Right kidney (tissue), 1 donor: ENCODE measurements at regions not wholly inside any gene's neighbourhood (a gene's known extent, or its start where the extent isn't known, plus 50 kb on each side); places are given as distances from the start of the nearest gene placed in this dataset.
"Not testable (repeated sequence)": the region's sequence is repeated elsewhere in the genome, so short reads cannot be mapped to it uniquely, and the experiment has no call there.

Experiments
- DNase-seq: peaks from one replicate; pipeline ENCODE4 v3.0.0-alpha.2; 2016

DNA sequence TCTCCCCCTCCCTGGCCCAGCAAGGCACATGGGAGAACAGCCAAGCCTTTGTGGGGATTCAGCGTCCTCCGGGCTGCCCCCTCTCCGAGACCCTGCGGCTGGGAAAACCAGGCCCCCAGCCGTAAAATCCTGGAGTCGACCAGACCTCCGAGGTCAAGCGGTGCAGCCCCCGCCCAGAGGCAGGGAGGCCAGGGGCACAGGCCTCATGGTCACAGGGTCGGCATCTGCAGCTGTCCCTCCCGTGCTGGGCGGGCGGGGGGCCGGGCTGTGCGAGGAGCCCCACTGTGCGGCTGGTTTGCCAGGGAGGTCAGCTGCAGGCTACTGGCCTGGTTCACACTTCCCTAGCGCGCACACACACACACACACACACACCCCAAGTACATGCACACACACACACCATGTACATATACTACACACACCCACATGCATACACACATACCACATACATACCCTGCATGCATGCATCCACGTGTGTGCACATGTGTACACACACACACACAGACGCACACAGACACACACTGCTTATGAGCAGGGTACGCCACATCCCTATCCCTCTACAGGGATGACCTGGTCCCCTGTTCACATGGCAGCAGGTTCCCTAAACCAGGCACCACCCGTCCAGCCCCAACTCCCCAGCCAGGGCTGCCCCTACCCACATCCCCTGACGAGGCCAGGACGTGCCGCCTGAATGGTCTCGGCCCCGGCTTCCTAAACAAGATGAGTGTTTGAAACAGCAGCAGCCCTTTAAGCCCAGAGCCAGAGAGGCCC is 108.9 kb upstream of the CIBAR2 start:
- DNase-seq: peak; percentile 75

DNA sequence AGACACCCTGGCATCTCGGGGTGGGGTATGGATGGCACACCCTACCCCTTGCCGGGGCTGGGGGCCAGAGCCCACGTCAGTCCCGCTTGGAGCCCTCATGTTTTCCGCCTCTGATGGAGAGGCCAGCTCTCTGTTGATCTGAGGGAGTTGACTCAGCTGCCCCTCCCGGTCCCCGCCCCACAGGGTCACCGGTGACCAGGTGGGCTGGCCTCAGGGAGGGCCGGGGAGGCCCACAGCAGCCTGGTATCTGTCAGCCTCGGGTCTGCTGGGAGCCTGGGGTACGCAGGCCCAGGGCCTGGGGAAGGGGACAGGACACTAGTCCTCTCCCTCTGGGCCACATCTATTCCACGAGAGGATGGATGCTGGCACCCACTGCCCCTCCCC is 109.5 kb upstream of the CIBAR2 start:
- DNase-seq: peak; percentile 71

DNA sequence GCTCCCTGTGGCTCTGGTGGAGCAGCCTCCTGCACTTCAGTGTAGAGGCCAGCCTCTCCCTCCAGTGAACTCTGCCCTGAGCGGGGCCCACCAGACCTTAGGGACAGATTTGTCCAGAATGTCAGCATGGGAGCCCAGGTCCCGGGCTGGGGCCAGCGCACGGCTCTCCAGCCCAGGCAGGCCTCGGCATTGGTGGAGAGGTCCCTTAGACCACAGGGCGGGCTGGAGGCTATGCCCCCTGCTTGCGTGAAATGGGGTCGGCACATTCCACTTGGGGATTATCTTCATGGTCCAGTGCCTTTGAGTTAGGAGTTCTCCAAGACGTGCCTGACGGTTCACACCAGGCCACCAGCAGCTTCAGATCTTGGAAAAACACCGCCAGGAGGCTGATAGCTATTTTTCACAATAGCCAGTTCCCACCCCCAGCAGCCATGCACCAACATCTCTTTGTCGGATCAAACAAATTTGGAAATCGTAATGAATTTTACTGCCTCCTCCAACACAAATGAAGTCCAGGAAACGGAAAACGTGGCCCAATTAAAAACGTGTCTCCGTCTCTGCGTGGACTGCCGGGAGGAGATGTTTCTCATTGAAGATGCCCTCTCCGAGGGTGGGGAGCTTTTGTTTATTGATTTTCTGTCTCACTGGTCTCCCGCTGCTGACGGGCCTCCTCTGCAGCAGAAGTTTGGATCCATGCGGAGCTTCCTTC is 110.0 kb upstream of the CIBAR2 start:
- DNase-seq: peak; percentile 64

DNA sequence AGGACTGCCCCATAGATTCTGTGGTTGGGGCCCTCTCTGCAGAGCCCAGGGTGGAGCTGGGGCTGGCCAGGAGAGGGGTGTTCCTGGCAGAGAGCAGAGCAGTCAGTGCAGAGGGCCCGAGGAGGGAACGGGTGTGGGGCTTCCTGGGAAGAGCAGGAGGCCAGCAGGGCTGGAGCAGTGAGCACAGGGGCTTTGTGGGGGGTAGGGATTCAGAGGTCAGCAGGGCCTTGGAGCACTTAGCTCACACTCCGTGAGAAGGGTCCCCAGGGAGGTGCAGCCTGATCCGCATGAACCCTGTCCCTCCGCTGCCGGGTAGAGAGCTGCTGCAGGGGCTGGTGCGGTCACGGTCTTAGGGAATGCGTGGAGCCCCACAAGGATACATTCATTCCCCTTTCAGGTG is 113.0 kb upstream of the CIBAR2 start:
- DNase-seq: no peak

DNA sequence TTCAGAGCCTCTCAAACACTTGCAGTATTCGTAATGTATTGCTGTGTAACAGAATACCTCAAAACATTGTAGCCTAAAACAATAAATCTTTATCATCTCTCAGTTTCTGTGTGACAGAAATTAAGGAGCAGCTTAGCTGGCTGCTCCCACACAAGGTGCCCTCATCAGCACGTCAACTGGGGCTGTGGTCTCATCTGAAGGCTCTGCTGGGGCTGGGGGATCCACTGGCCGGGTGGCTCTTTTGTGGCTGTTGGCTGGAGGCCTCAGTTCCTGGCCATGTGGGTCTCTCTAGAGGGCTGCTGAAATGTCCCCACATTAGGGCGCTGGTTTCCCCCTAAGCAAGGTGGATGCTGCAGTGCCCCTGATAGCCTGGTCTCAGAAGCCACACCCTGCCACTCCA is 113.4 kb upstream of the CIBAR2 start:
- no peak for DNase-seq

DNA sequence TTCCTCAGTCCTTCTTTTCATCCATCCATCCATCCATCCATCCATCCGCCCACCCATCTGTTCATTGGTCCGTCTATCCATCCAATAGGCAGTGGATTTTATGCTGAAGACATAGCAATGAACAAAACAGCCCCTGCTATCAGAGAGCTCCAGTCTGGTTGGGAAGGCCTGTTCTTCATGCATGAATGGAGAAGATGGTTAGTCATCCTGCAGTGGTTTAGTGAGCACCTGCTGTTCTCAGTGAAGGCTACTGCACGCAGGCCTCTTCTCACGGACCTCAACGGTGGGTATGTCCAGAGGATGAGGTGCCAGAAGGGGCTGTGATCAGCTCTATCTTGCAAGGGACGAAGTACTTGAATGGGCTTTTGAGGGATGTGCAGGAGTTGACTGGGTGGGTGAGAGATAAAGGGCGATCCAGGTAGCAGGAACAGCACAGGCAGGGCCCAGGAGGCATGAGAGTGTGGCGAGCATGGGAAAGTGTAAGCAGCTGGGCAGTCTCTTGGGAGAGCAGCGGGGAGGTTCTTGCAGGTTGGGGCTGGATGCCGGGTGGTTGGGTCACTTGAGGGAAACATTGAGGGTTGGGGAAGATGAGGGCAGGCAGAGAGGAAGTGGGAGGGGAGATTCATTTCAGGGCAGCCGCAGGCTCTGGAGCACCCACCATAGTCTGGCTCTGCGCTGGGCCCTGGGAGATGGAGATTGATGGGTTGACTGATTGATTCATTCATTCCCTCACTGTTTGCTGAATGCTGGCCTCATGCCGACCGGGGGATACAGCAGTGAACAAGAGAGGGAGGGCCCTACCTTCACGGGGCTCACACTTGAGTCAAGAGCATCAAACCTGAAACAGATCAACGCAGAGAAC is 115.0 kb upstream of the CIBAR2 start:
- no peak for DNase-seq

DNA sequence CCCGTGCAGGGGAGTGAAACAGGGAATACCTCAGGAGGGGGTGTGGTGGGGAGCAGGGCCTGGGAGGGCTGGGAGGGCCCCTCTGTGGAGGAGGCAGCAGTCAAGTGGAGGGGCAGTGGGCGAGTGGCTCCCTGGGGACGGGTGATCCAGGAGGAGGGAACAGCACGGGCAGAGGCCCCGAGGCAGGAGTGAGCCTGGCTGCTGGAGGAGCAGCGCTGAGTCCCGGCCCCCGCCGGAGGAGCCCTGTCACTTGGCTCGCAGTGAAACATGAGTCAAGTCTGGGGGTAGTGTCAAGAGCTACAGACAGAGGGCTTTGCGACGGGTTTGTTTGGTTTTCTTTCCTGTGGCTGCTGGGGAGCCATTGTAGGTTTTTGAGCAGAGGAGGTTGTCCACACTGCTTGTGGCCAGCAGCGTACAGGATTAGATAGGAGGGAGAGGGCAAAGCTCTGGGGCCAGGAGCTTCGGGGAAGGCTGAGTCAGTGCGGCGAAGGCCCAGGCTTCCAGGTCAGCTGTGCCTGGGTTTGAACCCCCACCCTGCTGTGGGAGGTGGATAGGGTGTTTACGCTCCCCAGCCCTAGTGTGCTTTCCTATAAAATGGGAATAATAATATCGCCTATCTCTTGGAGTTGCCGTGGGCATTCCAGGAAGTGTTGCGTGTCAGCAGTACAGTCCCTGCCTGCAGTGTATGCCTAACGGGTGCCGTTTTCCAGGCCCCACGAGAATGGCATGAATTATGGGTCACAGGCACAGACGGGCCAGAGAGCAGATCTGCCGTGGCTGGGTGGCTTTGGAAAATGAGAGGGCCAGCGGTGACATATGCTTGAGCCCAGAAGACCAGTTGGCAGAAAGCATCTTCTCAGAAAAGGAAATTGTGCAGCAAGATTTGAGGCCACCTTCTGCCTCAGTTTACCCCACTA is 115.9 kb upstream of the CIBAR2 start:
- DNase-seq: peak; percentile 46

DNA sequence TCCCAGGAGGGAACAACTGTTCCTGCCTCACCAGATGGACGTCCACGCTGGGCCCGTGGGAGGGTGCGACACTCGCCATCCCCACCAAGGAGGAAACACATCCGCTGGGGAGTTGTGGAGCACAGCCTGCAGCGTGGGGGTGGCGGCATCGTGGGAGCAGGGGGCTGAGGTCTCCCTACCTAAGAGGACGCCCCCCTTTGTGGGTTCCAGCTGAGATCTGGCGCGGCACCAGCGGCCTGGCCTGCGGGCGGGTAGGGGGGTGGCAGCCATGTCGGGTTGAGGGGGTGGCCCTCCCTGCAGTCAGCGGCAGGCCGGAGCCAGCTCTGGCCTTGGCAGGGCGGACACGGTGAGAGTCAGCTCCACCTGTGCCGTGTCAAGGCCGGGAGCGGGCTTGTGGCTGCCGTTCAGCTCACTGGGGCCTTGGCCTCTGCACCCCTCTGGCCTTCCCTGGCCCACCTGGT is 116.7 kb upstream of the CIBAR2 start:
- no peak for DNase-seq

DNA sequence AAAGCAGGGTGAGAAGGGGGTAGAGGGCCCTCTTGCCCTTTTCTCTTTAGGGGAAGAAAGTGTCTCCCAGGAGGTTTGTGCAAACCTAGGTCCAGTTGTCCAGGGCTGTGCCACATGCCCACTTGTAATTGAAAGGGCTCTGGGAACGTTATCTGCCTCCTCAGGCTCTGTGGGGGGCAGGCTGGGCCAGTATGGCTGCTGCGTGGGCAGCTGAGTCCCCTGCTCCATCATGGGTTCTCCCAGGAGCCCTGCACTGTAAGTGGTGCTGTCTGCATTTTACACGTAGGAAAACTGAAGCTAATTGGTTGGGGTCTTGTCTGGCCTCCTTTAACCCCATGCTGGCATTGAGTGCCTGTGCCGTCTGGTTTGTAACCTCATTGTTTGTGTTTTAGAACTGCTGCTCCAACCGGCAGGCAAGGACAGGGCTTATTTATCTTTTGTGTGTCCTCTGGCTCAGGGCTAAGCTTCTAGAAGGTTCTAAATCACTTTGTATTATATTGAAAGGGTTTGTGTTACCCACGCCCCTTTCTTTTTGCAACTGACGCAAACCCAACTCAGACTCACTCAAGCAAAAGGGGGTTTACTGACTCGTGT is 117.7 kb upstream of the CIBAR2 start:
- no peak for DNase-seq

DNA sequence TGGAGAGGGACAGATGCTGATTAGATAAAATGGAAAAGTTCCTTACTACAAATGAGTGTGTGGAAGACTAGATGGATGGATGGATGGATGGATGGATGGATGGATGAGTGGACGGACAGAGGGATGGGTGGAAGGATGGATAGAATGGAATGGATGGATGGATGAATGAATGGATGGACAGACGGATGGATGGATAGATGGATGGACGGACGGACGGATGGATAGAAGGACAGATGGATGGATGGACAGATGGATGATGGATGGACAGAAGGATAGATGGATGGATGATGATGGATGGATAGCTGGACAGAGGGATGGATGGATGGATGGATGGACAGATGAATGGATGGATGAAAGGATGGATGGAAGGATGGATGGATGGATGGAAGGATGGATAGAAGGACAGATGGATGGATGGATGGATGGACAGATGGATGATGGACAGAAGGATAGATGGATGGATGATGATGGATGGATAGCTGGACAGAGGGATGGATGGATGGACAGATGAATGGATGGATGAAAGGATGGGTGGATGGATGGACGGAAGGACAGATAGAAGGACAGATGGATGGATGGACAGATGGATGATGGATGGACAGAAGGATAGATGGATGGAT is 118.6 kb upstream of the CIBAR2 start:
- DNase-seq: not testable (repeated sequence)

DNA sequence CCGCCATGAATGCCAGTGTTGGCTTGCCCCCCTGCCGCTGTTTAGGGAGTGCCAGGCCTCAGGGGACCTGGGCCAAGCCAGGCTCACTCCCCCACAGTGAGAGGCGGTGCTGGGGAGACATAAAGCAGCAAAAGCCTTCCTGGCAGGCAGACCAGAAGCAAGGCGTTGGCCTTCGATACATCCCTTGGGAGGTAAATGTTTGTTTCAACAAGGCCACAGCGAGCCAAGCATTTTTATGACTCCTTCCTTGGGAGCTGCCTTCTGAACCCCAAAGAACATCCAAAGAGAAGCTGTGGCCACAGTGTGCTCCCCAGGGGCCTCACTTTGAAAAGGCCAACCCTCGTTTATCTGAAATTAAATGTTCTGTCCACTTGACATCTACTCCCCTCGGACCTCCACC is 119.7 kb upstream of the CIBAR2 start:
- DNase-seq: no peak

DNA sequence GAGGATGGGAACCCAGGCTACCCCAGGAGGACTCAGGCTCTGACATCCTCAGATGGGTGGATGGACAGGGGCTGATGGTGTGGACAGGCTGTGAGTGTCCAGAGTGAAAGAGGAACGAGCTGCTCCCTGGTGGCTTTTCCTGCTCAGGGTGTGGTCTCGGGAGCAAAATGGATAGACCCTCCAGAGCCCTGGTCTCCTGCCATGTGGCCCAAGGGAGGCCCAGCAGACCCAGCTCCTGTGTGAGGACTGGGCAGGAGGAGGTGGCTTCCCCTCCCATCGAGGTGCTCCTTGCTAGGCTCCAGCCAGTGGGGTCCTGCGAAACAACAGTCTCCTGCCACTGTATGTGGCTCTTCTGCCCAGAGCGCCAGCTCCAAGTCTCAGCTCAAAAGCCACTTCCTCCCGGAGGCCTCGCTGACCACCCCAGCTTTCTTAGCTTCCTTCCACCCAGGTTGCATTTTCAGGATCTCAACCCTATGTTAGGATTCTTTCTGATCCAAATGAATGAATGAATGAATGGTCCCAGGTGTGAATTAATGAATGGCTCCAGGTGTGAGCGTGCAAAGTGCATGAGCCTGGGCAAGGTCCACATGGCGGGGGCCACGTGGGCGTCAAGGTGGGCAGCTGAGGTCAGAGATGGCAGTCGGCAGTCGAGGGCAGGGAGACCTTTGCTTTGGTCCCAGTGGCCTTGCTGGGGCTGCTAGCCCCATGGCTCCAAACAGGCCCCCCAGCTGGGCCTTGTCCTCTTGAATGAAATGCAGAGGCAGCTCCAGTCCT is 120.3 kb upstream of the CIBAR2 start:
- no peak for DNase-seq

DNA sequence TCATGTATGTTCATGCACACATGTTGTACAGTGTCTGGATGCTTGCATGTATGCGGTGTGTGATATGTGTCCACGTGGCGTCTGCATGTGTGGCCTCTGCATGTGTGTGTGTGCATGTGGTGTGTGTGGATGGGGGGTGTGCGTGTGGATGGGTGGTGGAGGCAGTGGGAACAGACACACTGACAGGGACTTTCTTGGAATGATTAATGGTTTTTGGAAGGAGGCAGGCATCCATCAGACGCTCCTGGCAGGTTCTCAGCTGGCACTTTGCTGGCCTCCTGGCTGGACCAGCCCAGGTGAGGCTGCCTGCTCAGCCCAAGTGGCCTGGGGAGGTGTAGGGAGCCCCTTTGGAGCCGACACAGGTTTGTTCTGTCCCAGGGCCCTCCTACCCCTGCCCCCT is 121.2 kb upstream of the CIBAR2 start:
- no peak for DNase-seq

DNA sequence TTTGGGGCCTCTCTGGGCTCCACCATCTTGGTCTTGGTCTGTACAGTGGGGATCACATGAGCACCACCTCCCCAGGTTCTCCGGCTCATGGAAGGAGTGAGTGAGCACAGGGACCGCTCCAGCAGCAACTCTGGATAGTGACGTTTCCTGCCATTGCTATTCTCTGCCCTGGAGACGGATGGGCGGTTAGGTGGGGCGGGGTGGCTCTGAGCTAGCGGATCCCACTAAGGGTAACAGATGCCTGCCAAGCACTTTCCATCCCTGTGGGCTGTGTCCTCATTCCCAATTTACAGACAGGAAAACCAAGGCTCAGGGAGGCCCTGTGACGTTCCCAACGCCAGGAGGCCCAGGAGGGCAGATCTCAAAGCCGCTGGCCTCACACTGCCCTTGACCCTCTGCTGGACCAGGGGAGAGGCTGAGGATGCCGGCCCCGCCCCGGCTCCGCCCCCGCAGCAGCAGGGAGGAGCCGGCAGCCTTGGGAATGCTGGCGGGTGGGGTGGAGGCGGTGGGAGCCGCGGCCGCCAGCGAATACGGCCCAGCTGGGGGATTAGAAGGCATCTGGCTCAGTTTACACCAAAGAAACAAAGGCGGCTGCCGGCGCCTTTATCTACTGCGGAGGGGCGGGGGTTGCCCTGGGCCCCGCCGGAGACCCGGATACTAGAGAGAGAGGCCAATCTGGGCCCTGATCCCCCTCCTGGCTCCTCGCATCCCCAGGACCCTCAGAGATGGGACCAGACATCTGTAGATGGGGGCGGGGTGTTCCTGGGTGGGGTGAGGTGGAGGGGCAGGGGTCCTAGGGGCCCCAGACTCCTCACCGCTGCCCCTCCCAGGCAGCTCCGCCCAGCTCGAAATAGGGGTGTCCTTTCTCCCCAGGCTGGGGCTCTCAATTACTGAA is 122.3 kb upstream of the CIBAR2 start:
- DNase-seq: peak; percentile 84

DNA sequence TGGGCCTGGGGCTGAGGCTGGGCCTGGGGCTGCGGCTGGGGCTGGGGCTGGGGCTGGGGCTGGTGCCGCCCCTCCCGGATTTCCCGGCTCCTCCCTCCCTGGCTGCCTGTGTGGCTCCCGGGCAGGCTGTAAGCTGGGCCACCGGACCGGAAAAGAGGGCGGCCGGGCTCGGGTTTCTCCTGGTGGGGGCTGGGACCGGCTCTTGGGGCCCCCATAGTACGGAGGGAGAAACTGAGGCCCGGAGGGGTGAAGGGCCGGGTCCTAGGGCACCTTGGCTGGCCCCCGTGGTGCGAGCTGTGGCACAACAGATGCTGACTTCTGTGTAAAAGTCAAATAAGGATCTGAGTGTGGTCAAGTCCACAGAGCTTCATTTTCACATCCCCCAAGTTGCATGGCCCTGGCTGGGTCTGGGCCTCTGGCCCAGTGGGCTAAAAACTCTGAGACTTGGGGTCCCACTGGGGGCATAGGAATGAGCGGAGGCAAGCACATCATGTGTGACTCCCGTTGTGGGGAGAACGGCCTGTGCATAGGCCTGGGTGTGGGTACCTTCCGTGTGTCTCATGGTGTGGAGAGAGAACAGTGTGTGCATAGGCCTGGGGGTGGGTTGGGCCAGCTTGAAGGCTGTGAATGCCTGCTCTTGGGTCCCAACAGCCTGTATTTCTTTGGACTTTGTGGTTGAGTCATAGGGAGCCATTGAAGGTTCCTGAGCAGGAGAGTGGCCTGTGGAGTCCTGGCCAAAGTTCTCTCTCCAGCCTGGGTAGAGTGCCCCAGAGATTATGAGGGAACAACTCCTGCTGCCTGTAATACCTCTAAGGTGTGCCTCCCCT is 123.9 kb upstream of the CIBAR2 start:
- no peak for DNase-seq

DNA sequence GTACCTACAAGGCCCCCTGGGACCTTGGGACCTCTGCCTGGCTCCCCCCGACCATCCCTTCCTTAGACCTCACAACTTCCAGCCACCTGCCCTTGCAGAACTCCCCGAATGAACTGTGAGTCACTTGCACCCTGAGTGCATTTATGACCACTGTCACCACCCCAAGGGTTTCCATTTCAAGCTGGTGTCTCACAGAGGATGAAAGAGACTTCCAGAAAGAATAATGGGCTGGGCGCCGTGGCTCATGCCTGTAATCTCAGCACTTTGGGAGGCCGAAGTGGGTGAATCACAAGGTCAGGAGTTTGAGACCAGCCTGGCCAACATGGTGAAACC is 124.5 kb upstream of the CIBAR2 start:
- no peak for DNase-seq

DNA sequence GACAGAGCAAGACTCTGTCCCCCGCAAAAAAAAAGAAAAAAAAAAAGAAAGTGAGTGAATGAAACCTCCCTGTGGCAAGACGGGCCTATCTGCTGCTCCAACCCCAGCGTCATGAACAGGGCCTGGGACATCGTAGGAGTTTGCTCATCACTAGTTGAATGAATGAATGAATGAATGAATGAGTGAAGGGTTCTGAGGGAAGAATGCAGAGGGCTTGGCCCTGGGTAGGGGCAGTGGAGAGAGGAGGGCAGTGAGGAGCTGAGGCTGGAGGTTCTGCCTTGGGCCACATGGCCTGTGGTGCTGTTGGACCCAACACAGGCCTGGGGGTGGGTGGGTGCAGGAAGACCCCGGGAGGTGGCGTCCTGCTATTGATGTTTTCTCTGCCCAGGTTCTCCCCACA is 125.5 kb upstream of the CIBAR2 start:
- no peak for DNase-seq

DNA sequence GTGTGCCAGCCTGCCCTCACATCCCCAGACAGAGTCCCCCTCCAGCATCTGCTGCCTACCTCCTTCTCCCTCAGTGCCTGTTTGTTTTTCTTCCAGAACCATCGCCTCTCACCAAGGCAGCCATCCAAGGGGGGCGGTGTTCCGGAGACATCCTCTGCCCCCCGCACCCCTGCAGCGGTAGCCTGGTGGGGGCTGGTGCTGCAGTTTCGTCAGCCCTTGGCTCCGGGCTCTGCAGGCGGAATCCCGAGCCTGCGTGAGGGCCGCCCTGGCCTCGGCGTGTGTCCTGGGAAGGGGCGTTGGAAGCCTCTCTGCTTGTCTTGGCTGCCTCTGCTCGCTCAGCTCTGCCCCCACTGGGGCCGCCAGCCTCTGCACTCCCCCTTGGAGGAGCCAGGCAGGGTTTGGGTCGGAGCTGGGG is 126.0 kb upstream of the CIBAR2 start:
- peak; percentile 69 for DNase-seq
